NCI-H226 (cell line): ENCODE measurements at regions not wholly inside any gene's neighbourhood (a gene's known extent, or its start where the extent isn't known, plus 50 kb on each side); places are given as distances from the start of the nearest gene placed in this dataset.
A peak's percentile ranks its signal among the peaks of the same experiment; 100 is the strongest.
"Not testable (repeated sequence)": the region's sequence is repeated elsewhere in the genome, so short reads cannot be mapped to it uniquely, and the experiment has no call there.

ENCODE experiments used
- DNase-seq: peaks from one replicate; pipeline ENCODE4 v3.0.0-alpha.2; 2015

DNA sequence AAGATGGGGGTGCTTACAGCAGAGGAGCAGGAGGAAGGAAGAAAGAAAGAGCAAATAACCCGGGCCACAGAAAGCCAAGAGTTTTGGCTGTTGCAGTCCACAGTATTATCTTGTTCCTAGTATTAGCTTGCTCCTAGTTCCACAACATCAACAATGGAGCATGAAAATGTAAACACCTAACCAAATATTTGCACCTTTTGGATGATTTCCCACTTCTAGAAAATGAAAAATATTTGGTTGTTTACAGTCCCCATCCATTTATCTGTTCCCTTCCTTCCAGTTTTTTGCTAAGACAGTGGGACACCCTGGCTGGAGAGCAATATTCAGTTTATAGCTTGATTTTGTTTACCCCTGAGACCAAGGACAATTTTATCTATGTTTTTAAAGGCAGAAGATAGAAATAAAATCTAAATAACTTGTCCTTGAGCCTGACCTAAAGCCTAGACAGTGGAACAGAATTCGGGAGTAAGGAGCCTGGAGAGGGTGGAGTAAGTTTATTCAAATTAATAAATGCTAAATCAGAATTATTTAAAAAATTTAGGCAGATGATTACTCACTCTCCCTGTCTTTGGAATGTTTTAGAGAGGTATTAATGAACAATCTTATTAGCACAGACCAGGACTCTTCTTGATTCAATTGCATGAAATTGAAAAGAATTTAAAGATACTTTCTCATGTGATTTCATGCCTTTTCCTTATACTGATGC lies 51.6 kb downstream of the RESF1 start:
- no peak for DNase-seq

DNA sequence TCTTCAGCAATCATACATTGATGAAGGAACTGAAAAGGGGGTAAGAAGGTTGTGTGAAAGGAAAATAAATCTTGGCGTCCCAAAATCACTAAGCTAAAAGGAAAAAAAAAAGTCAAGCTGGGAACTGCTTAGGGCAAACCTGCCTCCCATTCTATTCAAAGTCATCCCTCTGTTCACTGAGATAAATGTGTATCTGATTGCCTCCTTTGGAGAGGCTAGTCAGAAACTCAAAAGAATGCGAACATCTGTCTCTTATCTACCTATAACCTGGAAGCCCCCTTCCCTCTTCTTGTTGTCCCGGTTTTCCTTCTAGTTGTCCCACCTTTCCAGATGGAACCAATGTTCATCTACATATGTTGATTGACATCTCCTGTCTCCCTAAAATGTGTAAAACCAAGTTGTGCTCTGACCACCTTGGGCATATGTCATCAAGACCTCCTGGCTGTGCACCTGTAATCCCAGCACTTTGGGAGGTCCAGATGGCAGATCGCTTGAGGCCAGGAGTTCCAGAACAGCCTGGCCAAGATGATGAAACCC lies 53.1 kb downstream of the RESF1 start:
- DNase-seq = no peak

DNA sequence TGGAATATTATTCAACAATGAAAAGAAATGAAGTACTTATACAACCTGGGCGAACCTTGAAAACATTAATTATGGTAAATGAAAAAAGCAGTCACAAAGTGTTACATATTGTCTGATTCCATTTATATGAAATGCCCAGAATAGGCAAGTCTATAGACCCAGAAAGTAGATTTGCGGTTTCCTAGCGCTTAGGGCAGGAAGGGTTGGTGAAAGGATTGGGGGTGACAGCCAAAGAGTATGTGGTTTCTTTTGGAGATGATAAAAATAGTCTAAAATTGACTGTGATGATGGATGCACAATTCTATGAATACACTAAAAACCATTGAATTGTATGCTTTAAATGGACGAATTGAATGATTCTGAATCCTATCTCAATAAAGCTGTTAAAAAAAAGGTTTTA lies 55.8 kb downstream of the RESF1 start:
- no peak for DNase-seq

DNA sequence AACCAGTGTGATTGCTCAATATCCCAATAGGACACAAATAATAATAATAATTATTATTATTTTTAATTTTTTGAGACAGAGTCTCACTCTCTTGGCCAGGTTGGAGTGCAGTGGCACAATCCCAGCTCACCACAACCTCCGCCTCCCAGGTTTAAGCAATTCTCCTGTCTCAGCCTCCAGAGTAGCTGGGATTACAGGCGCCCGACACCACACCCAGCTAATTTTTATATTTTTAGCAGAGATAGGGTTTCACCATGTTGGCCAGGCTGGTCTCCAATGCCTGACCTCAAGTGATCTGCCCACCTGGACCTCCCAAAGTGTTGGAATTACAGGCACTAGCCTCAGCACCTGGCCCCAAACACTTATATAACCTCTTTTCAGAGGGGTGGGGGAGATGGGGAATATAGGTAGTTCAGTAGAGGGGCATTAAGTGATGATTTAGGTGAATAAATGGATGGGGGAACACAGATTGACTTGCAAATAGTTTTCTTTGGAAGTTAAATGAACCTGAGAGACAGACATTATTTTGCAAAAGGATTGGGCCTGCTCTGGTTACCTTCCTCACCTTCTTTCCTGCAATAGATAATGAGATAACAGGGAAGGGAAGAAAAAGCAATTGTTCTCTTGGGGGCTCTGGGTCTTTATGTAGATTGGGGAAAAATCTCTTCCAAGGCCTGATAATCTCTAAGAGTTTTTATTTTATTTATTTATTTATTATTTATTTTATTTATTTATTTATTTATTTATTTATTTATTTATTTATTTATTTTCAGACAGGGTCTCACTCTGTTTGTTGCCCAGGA lies 57.7 kb downstream of the RESF1 start:
- no peak for DNase-seq

DNA sequence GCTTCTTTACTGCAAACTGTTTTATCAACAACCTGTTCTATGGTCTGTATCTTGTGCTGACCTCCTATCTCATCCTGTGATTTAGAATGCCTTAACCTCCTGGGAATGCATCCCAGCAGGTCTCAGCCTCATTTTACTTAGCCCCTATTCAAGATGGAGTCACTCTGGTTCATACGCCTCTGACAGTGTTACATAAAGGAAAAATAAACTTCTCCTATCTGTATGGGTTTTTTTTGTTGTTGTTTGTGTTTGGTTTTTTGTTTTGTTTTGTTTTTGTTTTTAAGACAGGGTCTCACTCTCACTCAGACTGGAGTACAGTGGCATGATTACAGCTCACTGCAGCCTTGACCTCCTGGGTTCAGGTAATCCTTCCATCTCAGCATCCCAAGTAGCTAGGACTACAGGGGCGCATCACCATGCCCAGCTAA lies 62.1 kb downstream of the RESF1 start:
- no peak for DNase-seq

DNA sequence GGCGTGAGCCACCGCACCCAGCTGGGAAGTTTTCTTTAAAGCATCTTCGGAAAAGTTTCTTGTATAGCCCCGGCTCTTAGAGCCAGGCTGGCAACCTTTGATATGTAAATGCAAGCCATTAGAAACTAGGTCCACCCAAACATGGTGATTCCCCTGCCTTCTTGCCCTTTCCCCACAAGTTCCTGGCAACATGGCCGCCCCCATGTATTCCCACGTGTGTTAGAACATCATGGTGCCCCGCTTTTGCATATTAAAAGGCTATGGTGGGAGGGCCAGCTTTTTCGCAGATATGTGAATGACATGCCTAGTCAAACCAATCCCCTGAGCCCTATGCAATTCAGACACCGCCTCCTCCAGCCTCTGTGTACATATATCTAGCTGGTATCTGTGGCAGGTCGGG lies 63.2 kb downstream of the RESF1 start:
- DNase-seq = not testable (repeated sequence)

DNA sequence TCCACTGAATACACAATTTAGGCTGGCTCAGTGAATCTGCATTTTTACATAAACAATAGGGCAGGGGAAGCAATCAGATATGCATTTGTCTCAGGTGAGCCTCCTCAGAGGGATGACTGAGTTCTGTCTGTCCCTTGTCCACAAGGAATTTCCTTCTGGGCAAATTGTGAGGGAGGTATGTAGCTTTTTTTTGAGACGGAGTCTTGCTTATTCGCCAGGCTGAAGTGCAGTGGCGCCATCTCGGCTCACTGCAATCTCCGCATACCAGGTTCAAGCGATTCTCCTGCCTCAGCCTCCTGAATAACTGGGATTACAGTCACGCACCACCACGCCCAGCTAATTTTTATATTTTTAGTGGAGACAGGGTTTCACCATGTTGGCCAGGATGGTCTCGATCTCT lies 64.6 kb downstream of the RESF1 start:
- not testable (repeated sequence) for DNase-seq

DNA sequence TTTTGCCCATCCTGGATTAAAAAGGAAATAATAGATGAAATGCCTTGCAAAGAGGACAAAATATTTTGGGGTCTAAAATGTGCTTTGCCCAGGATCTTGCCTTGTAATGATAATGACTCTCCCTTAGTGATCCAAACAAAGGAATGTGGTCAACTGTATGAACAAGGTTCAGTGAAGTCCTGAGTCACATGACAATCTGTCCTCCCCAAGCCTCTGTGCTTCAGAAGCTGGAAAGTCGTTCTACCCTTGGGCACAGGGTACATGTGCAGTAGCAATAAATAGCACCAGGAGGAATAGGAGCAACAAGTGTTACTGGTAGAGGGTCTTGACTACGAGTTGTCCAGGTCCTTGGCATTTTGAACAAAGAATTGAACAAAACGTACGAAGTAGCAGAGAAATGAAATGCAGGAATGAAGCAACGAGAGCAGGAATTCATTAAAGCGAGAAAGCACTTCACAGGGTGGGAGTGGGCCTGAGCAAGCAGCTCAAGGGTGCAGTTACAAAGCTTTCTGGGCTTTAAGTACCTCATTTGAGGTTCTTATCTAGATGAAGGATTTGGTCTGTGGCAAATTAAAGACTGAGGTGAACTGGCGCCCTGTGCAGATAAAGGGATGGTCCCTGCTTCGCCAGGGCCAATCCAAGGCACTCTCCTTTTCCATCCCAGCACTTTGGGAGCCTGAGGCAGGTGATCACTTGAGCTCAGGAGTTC lies 65.8 kb downstream of the RESF1 start:
- no peak for DNase-seq

DNA sequence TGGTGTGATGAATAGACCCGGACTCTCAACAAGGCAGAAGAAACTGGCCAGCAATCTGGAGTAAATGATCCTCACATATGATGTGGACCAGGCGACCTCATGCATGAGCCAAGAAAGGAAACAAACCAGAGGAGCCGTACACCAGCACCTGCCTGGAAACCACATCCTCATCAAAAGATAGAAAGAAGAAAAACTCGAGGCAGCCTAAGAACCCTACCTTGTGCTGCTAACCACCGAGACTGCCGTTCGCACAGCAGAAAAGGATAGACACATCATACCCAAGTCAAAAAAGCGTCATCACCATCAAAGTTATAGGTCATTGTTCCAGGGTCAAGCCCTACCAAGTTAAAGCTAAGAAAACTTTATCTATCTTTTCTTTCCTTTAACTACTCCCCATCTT lies 66.7 kb downstream of the RESF1 start:
- no peak for DNase-seq

DNA sequence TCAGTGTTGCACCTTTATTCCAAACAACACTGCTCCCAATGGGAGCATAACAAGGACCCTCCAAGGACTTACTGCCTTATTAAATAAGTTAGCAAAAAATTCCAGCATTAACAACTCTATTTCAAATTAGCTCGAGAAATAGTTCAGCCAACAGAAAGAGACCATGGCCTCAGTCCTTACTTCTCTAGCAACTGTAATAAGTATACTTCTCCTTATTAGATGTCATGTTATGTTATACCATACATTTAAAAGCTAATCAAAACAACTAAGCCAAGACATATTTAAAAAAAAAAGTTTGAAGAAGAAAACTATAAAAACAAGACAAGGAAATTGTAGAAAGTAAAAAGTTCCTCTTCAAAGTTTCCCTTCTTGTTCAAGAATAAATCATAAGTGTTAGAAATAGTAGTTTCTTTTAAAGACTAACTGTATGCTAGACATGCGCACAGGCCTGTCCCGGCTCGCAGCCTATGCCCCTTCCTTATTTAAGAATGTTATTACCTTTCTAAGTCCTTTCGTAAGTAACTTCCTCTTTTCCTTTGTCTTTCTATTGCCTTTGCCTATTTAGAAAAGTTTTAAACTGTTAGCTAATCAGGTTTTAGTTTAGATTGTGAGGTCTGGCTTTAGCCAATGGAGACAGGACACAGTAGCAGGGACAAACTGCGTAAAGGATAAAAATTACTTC lies 68.6 kb downstream of the RESF1 start:
- DNase-seq = no peak

DNA sequence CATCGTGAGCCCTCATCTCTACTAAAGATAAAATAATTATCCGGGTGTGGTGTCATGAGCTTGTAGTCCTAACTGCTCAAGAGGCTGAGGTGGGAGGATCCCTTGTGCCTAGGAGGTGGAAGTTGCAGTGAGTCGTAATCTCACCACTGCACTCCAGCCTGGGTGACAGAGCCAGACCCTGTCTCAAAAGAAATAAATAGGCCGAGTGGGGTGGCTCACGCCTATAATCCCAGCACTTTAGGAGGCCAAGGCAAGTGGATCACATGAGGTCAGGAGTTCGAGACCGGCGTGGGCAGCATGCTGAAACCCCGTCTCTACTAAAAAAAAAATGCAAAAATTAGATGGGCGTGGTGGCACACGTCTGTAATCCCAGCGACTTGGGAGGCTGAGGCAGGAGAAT lies 70.9 kb downstream of the RESF1 start:
- DNase-seq = no peak

DNA sequence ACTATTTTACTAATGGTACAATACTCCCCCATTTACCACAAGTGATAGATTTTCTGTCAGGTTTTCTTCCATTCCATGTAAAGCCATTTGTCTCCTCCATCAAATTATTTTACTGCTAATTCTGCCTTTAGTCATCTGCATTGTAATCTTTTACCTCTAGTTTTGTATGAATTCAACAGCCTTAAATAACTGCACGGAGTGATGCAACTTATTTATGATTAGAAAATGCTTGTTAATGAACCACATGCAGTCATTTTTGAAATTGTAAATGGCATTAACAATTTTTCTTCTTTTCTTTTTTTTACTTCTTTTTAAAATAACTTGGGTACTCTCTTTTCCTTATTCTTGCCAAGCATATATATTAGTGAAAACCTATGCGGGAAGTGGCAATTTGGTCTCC lies 71.5 kb downstream of the RESF1 start:
- DNase-seq = no peak

DNA sequence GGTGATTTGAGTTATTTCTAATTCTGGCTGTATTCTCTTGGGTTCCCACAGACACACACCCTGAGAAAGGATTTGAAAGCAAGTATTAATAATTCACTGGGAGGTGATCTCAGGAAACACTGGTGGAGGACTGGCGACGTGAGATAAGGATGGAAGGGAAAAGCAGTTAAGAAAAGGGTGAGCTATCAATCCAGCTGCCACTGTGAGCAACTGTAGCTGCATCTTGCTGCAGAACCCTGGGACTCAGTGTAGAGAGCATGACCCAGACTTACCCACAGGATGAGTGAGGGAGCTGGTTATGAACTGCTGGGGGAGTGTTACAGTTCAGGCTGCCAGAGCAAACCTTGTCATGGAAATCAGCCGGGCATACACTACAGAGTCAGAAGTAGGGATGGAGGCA lies 71.9 kb downstream of the RESF1 start:
- peak; percentile 57 for DNase-seq

DNA sequence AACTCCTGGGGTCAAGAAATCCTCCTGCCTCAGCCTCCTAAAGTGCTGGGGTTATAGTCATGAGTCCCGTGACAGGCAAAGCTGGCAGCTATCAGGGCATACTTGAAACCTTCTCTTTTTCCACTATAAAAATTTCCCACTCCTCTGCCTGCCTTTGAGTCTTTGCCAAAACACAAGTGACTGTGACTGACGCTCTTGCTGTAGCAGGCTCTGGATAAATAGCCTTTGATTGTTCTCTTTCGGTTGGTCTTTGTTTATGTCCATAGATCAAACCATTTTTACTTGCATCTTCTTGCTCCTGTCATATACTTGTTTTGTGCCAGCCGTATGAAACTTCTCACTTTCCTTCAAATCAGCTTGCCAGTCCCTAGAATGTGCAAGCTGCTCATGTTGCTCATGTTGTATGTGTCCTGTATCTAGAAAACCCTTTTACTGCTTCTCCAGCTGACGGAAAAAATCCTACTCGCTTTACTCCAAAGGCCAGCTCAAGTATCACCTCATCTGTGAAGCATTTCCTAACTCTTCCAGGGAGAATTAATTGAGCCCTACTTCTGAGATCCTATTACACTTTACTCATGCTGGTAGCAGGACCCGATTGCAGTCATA lies 73.1 kb downstream of the RESF1 start:
- DNase-seq = no peak

DNA sequence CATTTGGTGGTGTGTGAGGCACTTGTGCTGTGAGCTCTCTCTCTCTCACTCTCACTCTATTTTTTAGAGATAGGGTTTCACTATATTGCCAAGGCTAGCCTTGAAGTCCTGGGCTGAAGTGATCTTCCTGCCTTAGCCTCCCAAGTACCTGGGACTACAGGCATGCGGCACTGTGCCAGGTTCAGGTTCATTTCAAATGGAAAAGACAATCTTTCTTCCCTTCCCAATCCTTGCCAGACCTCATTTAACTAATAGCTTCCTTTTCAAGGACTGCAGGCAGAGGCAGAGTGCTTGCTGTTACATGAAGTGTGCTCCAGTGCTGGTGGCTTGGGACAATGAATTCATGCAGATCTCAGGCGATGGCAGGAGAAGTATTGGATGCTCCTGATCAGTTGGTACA lies 73.2 kb upstream of the BICD1 start:
- no peak for DNase-seq

DNA sequence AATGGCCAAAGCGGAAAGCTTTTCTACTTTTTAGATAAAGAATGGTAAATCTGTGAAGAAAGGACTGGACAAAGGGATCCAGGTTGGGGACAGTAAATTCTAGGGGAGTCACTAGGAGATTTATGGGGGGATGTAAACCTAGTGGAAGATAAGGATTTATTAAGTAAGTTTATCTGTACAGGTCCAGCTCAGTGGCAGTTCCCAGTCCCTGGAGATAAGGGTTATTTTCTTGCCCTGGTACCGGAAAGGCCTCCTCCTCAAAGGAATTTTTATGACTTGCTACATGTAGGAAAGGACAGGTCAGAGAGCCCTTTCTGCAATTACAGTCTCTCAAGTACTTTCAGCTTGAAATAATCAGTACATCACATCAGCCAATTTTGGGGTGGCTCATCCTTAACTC lies 72.6 kb upstream of the BICD1 start:
- DNase-seq = no peak

DNA sequence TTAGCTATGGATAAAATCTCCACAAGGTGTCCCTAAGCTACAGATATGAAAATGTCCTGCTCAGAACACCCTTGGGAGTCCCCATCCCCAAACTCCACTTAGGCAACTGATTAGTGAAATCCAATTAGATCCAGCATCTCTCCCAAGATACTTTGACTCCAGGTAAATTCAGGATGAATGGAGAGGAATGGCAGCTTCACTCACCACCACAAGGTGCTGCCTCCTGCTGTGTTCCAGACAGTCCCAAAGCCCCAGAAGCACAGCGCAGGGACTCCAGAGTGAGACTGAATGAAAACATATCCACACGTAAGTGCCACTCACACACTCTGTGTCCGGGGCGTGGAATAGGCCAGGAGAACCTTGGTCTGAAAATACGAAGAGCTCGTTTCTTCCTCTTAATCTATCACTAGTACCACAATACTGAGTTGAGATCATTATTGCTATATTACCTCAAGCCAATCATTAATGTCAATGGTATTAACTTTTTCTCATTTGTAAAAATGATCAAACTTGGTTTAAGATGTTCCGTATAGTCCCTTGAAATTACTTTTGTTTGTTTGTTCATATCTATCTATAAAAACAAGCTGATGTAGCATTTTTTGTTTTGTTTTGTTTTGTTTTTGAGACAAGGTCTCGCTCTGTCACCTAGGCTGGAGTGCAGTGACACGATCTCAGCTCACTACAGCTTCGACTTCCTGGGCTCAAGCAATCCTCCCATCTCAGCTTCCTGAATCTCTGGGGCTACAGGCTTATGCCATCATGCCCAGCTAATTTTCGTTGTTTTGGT lies 70.0 kb upstream of the BICD1 start:
- no peak for DNase-seq

DNA sequence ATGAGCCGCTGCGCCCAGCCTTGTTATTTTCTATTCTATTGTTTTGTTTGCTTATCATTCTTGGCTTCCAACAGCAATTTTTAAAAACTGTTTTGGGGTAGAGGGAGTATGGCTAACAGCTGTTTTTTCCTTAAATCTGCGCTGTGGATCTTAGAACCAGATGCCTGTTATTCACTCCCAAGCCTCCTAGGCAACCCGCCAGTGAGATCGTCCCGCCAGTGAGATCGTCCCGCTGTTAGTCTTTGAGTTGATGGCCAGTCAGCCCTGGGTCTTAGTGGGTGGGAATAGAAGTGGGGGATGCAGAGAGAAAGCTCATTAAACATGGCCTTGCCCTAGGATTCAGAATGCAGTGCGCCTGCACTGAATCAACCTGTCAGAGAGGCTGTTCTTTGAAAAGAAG lies 67.3 kb upstream of the BICD1 start:
- no peak for DNase-seq

DNA sequence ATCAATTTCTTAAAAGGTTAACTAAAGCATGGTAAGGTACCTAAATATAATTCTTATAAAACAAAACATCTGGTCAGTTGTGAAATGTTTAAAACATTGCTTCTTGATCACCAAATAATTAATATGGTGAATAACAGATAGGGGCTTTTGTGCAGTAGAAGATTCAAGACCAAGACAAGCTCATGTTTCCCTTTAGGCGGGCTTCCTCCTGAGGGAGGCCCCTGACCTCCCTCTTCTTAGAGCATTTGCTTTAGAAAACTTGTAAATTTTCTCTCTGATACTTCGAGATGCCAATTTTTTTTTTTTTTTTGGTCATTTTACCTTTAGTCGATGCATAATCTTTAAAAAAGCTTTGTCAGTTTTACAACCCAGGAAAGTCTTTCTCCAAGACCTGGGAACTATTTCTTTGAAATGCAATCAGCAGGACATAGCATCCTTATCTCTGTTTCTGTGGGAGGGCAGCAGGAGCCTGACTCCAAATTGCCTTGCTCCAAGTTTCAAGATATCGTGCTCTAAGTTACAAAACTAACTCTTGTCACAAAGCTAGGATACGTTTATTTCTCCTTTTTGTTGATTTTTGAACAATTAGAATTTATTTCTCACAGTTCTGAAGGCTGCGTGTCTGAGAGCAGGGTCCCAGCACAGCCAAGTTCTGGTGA lies 66.6 kb upstream of the BICD1 start:
- peak; percentile 52 for DNase-seq

DNA sequence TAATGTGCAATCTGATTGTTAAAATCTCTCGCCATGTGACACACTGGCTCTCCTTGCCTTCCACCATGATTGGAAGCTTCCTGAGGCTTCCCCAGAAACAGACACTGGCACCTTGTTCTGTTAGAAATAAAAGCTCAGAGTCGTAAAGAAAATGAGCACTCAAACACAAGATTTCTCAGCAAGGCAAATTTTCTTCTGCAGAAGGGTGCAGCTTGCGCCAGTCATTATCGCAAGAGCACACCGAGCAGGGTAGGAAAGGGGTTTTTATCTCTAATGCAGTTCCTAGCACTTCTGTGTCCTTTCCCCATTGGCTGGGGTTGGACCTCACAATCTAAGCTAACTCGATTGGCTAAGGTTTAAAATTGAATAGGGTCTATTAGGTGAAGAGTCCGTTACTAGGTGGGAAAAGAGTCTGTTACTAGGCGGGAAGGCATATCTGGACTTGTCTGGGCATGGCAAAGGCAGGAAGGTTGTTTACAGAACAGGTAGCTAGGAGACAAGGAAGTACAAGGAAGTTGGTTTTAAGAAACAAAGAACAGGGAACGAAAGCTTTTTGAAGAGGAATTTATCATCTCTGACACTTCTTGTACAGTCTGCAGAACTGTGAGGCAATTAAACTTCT lies 62.6 kb upstream of the BICD1 start:
- no peak for DNase-seq
